ENCODE measurements at regions not wholly inside any gene's neighbourhood (a gene's known extent, or its start where the extent isn't known, plus 50 kb on each side); places are given as distances from the start of the nearest gene placed in this dataset.

- TF ChIP-seq CTCF (IDR thresholded peaks at IDR 0.05) (no peak), POLR2A (IDR thresholded peaks at IDR 0.05) (no peak)
These were observed 2078.4 kb upstream of the TENM3 start for GRCh38 chr4:180164799-180165198.
